Glomerular visceral epithelial cell (primary cell): ENCODE measurements at regions not wholly inside any gene's neighbourhood (a gene's known extent, or its start where the extent isn't known, plus 50 kb on each side); places are given as distances from the start of the nearest gene placed in this dataset.
"Not testable (repeated sequence)": the region's sequence is repeated elsewhere in the genome, so short reads cannot be mapped to it uniquely, and the experiment has no call there.

Source experiments
- DNase-seq: peaks from one replicate; pipeline ENCODE4 v3.0.0-alpha.2; 2016; ENCODE audit errors: extremely low spot score

- no peak for DNase-seq
Observed at GRCh38 chr5:67985686-67986387, 229.7 kb upstream of the PIK3R1 start.

DNA sequence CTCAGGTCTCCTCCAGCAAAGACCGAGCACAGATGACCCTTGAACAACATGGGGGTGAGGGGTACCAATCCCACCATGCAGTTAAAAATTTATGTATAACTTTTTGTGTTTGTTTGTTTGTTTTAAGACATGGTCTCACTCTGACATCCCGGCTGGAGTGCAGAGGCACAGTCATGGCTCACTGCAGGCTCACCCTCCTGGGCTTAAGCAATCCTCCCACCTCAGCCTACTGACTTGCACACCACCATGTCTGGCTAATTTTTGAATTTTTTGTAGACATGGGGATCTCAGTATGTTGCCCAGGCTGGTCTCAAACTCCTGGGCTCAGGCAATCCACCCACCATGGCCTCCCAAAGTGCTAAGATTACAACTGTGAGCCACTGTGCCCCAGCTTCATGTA is 231.0 kb upstream of the PIK3R1 start:
- no peak for DNase-seq

GRCh38 chr5:67983251-67984110 is 232.1 kb upstream of the PIK3R1 start:
- peak; percentile 9 for DNase-seq

DNA sequence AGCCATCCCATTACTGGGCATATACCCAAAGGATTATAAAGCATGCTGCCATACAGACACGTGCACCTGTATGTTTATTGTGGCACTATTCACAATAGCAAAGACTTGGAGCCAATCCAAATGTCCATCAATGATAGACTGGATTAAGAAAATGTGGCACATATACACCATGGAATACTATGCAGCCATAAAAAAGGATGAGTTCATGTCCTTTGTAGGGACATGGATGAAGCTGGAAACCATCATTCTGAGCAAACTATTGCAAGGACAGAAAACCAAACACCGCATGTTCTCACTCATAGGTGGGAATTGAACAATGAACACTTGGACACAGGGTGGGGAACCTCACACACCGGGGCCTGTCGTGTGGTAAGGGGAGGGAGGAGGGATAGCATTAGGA is 233.4 kb upstream of the PIK3R1 start:
- not testable (repeated sequence) for DNase-seq

- no peak for DNase-seq
Observed at GRCh38 chr5:67978171-67978570, 237.4 kb upstream of the PIK3R1 start.

DNA sequence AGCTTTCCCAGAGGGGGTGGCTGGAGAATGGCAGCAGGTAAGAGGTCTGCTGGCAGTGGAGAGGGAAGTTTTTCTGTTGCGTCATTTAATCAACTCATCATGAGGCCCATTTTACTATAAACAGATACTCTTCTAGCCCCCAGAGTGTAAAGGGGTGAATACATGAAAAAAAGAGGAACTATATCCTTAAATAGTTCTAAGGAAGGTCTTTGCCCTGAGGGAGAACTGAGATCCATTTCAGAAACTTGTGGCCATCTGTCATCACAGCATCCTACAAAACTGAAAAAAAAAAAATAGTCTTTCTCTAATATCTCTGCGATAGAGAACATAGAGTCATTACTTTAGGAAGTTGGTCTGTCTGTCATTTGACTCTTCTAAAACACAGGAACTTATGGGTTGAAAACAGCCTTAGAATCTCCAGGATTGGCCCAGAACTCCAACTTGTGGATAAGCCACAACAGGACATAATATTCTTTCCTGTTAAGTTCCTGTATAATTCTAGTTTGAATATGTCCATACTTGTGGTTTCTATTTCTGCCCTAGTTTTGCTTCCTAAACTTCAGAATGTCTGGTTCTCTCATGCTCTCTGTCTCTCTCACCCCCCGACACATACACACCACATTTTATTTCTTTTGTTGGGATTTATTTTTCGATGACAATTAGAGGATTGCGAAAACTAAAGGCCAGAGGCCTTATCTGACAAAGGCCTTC is 238.5 kb upstream of the PIK3R1 start:
- no peak for DNase-seq

- no peak for DNase-seq
Observed at GRCh38 chr5:67976181-67976580, 239.4 kb upstream of the PIK3R1 start.

GRCh38 chr5:67974471-67974870 is 241.1 kb upstream of the PIK3R1 start:
- no peak for DNase-seq

- DNase-seq: no peak
Observed at GRCh38 chr5:67974054-67974453, 241.5 kb upstream of the PIK3R1 start.

DNA sequence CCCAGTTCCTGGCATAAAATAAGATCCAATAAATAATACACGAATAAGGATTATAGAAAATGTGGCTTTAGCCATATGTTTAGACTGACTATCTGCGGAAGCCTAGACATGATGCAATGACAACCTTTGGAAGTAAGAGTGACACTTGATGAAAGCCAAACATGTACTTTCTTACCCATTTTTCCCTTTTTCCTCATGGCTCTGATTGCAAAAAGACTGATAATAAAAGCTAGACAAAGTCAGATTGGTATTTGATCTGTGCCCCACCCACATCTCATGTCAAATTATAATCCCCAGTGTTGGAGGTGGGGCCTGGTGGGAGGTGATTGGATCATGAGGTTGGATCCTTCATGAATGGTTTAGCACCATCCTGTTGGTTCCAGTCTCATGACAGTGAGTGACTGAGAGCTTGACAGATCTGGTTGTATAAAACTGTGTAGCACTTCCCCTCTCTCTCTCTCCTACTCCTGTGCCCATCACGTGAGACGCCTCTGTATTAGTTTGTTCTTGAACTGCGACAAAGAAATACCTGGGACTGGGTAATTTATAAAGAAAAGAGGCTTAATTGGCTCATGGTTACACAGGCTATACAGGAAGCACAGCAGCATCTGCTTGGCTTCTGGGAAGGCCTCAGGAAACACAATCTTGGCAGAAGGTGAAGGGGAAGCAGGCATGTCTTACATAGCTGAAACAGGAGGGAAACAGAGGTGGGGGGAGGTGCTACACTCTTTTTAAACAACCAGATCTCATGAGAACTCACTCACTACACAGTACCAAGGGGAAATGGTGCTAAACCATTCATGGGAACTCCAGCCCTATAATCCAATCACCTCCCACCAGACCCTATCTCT is 243.4 kb upstream of the PIK3R1 start:
- no peak for DNase-seq

GRCh38 chr5:67971223-67971830 is 244.2 kb upstream of the PIK3R1 start:
- DNase-seq: no peak

DNA sequence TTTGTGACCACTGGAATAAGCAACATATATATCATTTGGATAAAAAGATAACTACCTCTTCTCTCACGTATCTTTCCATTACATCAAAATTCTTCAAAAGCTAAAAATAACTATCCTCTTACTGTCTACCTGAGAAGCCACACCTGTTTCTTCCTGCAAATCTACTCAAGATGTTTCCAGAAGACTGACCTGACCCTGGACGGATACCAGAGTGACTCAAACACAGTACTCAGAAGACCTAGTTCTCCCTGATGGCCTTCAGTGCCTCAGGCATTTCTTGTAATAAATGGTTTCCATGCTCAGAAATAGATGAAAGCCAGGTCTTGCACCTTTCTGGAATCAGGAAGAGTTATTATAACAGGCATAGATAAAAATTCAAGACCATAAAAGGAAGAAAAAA is 245.9 kb upstream of the PIK3R1 start:
- no peak for DNase-seq

GRCh38 chr5:67969176-67969575 is 246.4 kb upstream of the PIK3R1 start:
- DNase-seq: no peak

DNA sequence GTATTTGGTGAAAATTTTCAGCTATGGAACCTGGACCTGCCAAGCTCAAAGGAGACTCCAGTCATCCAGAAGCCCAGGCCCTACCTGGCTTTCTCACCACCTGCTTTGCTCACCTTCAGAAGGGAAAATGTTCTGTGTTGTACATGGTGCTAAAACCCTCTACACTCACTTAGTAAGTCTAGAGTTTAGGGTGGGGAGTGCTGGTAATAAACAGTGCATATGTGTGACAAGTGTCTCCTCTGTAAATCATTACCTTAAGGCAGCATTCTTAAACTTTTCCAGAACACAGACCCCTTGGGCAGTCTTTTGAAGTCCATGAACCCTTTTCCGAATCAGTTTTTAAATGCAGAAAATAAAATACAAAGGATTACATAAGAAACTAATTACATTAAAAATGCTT is 248.8 kb upstream of the PIK3R1 start:
- DNase-seq: no peak

DNA sequence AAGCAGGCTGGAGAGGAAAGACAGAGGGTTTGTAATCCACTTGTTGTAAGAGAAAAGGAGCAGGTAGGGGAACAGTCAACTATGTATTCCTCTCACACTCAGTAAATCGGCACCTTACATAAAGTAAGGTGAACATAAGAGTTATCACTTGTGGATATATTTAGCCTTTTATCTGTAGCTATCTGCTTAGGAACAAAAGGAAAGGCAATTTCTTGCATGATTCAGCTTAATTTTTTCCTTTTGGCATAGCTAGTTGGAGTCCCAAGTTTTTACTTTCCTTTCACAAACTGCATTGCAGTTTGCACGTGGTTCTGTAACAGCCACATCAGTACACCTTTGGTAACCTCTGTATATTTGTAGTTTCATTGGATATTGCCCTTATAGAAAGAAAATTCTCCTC is 250.9 kb upstream of the PIK3R1 start:
- no peak for DNase-seq

- DNase-seq: no peak
Observed at GRCh38 chr5:67963789-67964519, 251.6 kb upstream of the PIK3R1 start.

- no peak for DNase-seq
Observed at GRCh38 chr5:67960939-67961338, 254.6 kb upstream of the PIK3R1 start.

DNA sequence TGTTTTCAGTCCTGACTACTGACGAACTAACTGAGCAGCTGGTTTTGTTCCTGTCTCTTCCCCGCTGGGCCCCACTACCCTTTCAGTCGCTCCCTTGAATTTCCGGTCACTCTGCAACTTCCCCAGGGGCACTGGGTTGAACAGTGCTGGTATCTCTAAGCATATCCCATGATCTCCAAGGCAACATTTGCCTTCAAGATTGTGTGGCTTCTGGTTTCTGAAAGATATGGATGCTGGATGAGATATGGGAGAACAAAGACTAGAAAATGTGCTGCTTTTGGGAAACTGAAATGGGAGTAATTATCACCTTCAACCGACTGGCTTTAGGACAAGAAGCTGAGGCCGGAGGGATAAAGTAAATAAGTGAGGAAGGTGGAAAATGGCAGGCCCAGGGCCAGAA is 258.2 kb upstream of the PIK3R1 start:
- no peak for DNase-seq

DNA sequence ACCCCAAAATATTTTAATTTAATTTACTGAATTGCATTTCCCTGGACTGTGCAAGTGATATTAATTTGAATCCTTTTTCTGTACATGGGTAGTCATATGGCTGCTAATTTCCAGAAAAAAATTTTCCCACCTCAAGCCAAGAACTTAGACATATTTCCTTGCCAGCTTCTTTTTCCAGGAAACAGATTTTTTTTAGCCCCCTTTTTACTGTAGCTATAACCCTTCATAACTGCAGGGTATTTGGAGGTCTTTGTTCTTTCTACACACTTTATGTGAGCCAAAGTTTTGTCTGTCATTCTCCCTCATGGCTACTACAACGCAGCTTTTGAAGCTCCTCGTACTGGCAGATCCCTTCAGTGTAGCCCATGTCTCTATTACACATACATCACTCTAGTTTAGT is 261.2 kb upstream of the PIK3R1 start:
- no peak for DNase-seq

DNA sequence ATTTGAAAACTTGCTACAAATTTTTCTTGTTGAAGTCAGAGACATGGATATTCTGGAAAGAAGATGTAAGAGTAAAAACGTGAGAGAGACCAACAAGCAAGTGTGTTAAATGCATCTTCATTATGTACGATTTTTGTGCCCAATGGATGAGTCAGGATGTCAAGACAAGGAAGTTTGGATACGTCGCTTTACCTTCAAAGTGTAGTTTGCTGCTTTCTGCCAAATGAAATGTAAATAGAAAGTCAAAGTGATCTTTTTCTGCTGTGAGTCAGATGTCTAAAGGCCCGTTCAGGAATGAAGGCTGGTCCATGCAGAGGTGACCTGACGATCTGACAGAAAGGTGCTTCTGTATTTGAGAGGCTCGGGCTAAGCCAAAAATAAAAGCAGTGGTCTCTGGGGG is 273.1 kb upstream of the PIK3R1 start:
- no peak for DNase-seq
